D721Med (cell line): ENCODE measurements at regions not wholly inside any gene's neighbourhood (a gene's known extent, or its start where the extent isn't known, plus 50 kb on each side); places are given as distances from the start of the nearest gene placed in this dataset.

Experiments
- DNase-seq: peaks from one replicate; pipeline ENCODE4 v3.0.0; 2011; ENCODE audit warnings: low spot score; ENCODE audit not compliant: insufficient read length
- FAIRE-seq: peaks from 2 replicates; lab custom pipeline; 2011; peaks lifted over from hg19 to GRCh38; lab: Jason Lieb, UNC
- CTCF ChIP-seq: IDR thresholded peaks from 2 replicates; pipeline ENCODE4 v1.5.1; 2012; ENCODE audit warnings: mild to moderate bottlenecking, control low read depth; ENCODE audit not compliant: insufficient read depth; ENCODE audit errors: missing control alignments

GRCh38 chr10:42883993-42884983 lies 101.7 kb downstream of the BMS1 start:
- no peak for TF ChIP-seq CTCF
- no peak for DNase-seq
- no peak for FAIRE-seq

- FAIRE-seq (no peak), DNase-seq (no peak)
- TF ChIP-seq CTCF, result no peak
These were observed 103.1 kb downstream of the BMS1 start for GRCh38 chr10:42885491-42886270.

DNA sequence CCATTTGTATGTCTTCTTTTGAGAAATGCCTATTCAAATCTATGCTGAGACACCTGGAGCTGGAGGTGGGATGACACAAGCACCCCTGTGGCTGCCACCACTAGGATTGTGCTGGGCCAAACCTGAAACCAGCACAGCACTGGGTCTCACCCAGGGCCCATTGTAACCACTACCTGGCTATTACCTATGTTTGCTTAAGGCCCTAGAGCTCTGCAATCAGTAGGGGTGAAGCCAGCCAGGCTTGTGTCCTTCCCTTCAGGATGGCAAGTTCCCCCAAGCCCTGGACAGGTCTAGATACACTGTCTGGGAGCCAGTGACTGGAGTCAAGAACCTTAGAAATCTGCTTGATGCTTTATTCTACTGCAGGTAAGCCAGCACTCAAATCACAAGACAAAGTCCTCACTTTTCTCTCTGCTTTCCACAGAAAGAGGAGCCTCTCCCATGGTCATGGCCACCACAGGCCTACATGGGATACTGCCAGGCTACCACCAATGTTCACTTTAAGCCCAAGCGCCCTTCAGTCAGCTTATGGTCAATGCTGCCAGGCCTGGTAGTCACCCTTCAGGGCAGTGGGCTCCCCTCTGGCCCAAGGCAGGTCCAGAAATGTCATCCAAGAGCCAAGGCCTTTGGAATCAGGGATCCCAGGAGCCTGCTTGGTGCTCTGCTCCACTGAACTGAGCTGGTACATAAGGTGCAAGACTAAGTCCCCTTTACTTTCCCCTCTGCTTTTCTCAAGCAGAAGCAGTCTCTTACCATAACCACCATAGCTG lies 105.3 kb downstream of the BMS1 start:
- FAIRE-seq, result no peak
- DNase-seq, result no peak
- TF ChIP-seq CTCF, result no peak

DNA sequence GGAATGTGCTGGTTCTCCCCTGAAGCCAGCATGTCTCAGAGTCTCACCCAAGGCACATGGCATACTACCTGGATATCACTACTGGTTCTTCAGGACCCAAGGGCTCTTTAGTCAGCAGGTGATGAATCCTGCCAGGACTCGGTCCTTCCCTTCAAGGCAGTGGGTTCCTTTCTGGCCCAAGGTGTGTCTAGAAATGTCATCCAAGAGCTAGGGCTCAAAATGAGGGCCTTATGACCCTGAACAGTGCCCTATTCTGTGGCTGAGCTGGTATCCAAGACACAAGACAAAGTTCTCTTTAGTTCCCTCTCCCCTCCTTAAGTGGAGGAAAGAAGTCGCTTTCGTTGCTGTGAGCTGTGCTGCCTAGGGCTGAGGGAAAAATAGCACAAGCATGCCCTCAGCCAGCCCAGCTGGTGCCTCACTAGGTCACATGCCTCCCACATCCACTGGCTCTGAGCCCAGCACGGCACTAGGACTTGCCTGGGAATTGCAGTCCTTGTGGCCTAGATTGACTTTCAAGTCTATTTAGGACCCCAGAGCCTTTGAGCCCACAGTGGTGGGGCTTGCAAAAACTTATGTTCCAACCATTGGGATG lies 106.0 kb downstream of the BMS1 start:
- FAIRE-seq (no peak), DNase-seq (no peak)
- TF ChIP-seq CTCF, result no peak

- DNase-seq (no peak), FAIRE-seq (no peak)
- no peak for TF ChIP-seq CTCF
These were observed 114.1 kb downstream of the BMS1 start for GRCh38 chr10:42896735-42897134.
